GM23248 (cell line): ENCODE measurements at regions not wholly inside any gene's neighbourhood (a gene's known extent, or its start where the extent isn't known, plus 50 kb on each side); places are given as distances from the start of the nearest gene placed in this dataset.

Experiments
- DNase-seq: peaks from one replicate; pipeline ENCODE4 v3.0.0-alpha.2; 2015
- H2AFZ ChIP-seq: fragments of 200-600 bp; sonication (generic); 2 replicates; pipeline ENCODE4 v1.6.1; 2016; ENCODE audit warnings: antibody characterized with exemption
- H3F3A ChIP-seq: fragments of 200-600 bp; sonication (generic); 2 replicates; pipeline ENCODE4 v1.6.1; 2016; ENCODE audit warnings: mild to moderate bottlenecking, antibody characterized with exemption, mixed run types; ENCODE audit not compliant: insufficient read depth
- H3K27ac ChIP-seq: fragments of 200-600 bp; sonication (generic); 2 replicates; pipeline ENCODE4 v1.5.1; 2016; ENCODE audit warnings: mild to moderate bottlenecking
- H3K27me3 ChIP-seq: fragments of 200-600 bp; sonication (generic); replicated peaks from 2 replicates; pipeline ENCODE4 v1.6.1; 2016; ENCODE audit warnings: mild to moderate bottlenecking; ENCODE audit not compliant: insufficient read depth
- H3K36me3 ChIP-seq: fragments of 200-600 bp; sonication (generic); 2 replicates; pipeline ENCODE4 v1.6.1; 2016; ENCODE audit warnings: low read depth, mild to moderate bottlenecking
- H3K4me1 ChIP-seq: fragments of 200-600 bp; sonication (generic); 2 replicates; pipeline ENCODE4 v1.6.1; 2016; ENCODE audit warnings: mild to moderate bottlenecking; ENCODE audit not compliant: insufficient read depth
- H3K4me2 ChIP-seq: fragments of 200-600 bp; sonication (generic); one replicate; pipeline ENCODE4 v1.6.1; 2016; ENCODE audit warnings: mild to moderate bottlenecking; ENCODE audit not compliant: unreplicated experiment
- H3K4me3 ChIP-seq: fragments of 200-600 bp; sonication (generic); 2 replicates; pipeline ENCODE4 v1.5.1; 2016; ENCODE audit warnings: mild to moderate bottlenecking
- H3K79me2 ChIP-seq: fragments of 200-600 bp; sonication (generic); 2 replicates; pipeline ENCODE4 v1.6.1; 2016; ENCODE audit warnings: mild to moderate bottlenecking; ENCODE audit not compliant: insufficient read depth
- H3K9ac ChIP-seq: fragments of 200-600 bp; sonication (generic); 2 replicates; pipeline ENCODE4 v1.6.1; 2016; ENCODE audit warnings: mild to moderate bottlenecking
- H3K9me2 ChIP-seq: fragments of 200-600 bp; sonication (generic); 2 replicates; pipeline ENCODE4 v1.6.1; 2016; ENCODE audit warnings: mixed run types, mild to moderate bottlenecking, moderate library complexity; ENCODE audit not compliant: insufficient read depth
- H3K9me3 ChIP-seq: fragments of 200-600 bp; sonication (generic); one replicate; pipeline ENCODE4 v1.6.1; 2017; ENCODE audit warnings: low read depth
- H4K20me1 ChIP-seq: fragments of 200-600 bp; sonication (generic); 2 replicates; pipeline ENCODE4 v1.6.0; 2016; ENCODE audit not compliant: insufficient read depth
- EZH2 ChIP-seq: fragments of 200-600 bp; sonication (generic); IDR thresholded peaks from 2 replicates; pipeline ENCODE4 v1.6.1; 2018; ENCODE audit warnings: antibody characterized with exemption, mild to moderate bottlenecking; ENCODE audit not compliant: insufficient read depth, poor library complexity, severe bottlenecking
- EZH2phosphoT487 ChIP-seq: fragments of 200-600 bp; sonication (generic); IDR thresholded peaks from 2 replicates; pipeline ENCODE4 v1.6.1; 2018; ENCODE audit warnings: antibody characterized with exemption, moderate library complexity, mild to moderate bottlenecking, low read depth; ENCODE audit not compliant: insufficient read depth
- WGBS, 2 experiments: methylation state at CpG; one replicate each; pipeline ENCODE4 v1.1.6; 2015 to 2017; ENCODE audit warnings: low lambda C conversion rate in 2 of 2, low coverage in 1 of 2; ENCODE audit errors: missing lambda C conversion rate in 2 of 2; 5-methylcytosine and 5-hydroxymethylcytosine counted together
- in situ Hi-C: fragments of 300-500 bp; cut with MboI; formaldehyde crosslinking; loops from 2 replicates; pipeline ENCODE4 v1.15.0; 2020

- Histone ChIP-seq H3K27me3 (no peaks in the 10 kb centered on the region), H3K27ac (no peak overlapping the region), H3K4me2 (no peak overlapping the region), H3K4me1 (no peaks in the 10 kb centered on the region), H3K36me3 (no peaks in the 10 kb centered on the region), H2AFZ (no peak overlapping the region), H3K4me3 (no peak overlapping the region), H3K9ac (no peak overlapping the region), H3F3A (no peaks in the 10 kb centered on the region), H3K9me3 (no peaks in the 10 kb centered on the region), H4K20me1 (no peaks in the 10 kb centered on the region), H3K9me2 (no peaks in the 10 kb centered on the region), H3K79me2 (no peaks in the 10 kb centered on the region)
- WGBS, 2 experiments, result 57 to 58% methylated on average over 6 of the region's 6 CpGs
- no peak for TF ChIP-seq EZH2
- in situ Hi-C loops, result no loop called here
- no peak for DNase-seq
Measured at GRCh38 chr7:142598297-142598696, 151.0 kb upstream of the PRSS1 start.

GRCh38 chr7:142597547-142597946 lies 151.7 kb upstream of the PRSS1 start:
- no peak overlapping the region for H2AFZ ChIP-seq
- H4K20me1 ChIP-seq, result no peaks in the 10 kb centered on the region
- in situ Hi-C loops, result no loop called here
- H3K4me3 ChIP-seq, result no peak overlapping the region
- H3K27ac ChIP-seq, result no peak overlapping the region
- 45 to 46% methylated on average over 4 of the region's 4 CpGs for WGBS, 2 experiments
- H3F3A ChIP-seq, result no peaks in the 10 kb centered on the region
- no peak for TF ChIP-seq EZH2phosphoT487
- no peak for TF ChIP-seq EZH2
- no peaks in the 10 kb centered on the region for H3K9me3 ChIP-seq
- H3K36me3 ChIP-seq, result no peaks in the 10 kb centered on the region
- H3K9me2 ChIP-seq, result no peaks in the 10 kb centered on the region
- H3K4me1 ChIP-seq, result no peaks in the 10 kb centered on the region
- H3K9ac ChIP-seq, result no peak overlapping the region
- no peaks in the 10 kb centered on the region for H3K79me2 ChIP-seq
- no peak for DNase-seq
- no peak overlapping the region for H3K4me2 ChIP-seq
- H3K27me3 ChIP-seq, result no peaks in the 10 kb centered on the region

- WGBS, 2 experiments, result 41 to 65% methylated on average over 4 of the region's 4 CpGs
Measured at GRCh38 chr7:142595816-142596516, 153.3 kb upstream of the PRSS1 start.

GRCh38 chr7:142594078-142594477 lies 155.2 kb upstream of the PRSS1 start:
- H3K4me3 ChIP-seq, result no peak overlapping the region
- H3F3A ChIP-seq, result no peaks in the 10 kb centered on the region
- DNase-seq, result no peak
- WGBS, 2 experiments, result 47 to 56% methylated on average over 1 of the region's 1 CpG
- no peaks in the 10 kb centered on the region for H3K79me2 ChIP-seq
- no peaks in the 10 kb centered on the region for H3K27me3 ChIP-seq
- no peak for TF ChIP-seq EZH2
- TF ChIP-seq EZH2phosphoT487, result no peak
- no peaks in the 10 kb centered on the region for H4K20me1 ChIP-seq
- H3K27ac ChIP-seq, result no peak overlapping the region
- no peaks in the 10 kb centered on the region for H3K9me2 ChIP-seq
- in situ Hi-C loops, result no loop called here
- no peaks in the 10 kb centered on the region for H3K36me3 ChIP-seq
- H3K4me2 ChIP-seq, result no peak overlapping the region
- no peaks in the 10 kb centered on the region for H3K4me1 ChIP-seq
- no peak overlapping the region for H2AFZ ChIP-seq
- H3K9ac ChIP-seq, result no peak overlapping the region
- no peaks in the 10 kb centered on the region for H3K9me3 ChIP-seq

More at GRCh38 chr7:142595816-142596516, 153.3 kb upstream of the PRSS1 start:
- no peak overlapping the region for H3K27ac ChIP-seq
- no peak overlapping the region for H3K4me3 ChIP-seq
- no peaks in the 10 kb centered on the region for H3K79me2 ChIP-seq
- H3K27me3 ChIP-seq, result no peaks in the 10 kb centered on the region
- no peaks in the 10 kb centered on the region for H3F3A ChIP-seq
- no peaks in the 10 kb centered on the region for H3K4me1 ChIP-seq
- no peak for DNase-seq
- H2AFZ ChIP-seq, result peak overlapping the region; percentile 29; the same call in 1 of the 2 replicates
- in situ Hi-C loops, result no loop called here
- no peaks in the 10 kb centered on the region for H4K20me1 ChIP-seq
- H3K9ac ChIP-seq, result no peak overlapping the region
- no peaks in the 10 kb centered on the region for H3K36me3 ChIP-seq
- no peak overlapping the region for H3K4me2 ChIP-seq
- no peaks in the 10 kb centered on the region for H3K9me2 ChIP-seq
- TF ChIP-seq EZH2 (no peak), EZH2phosphoT487 (no peak)
- no peaks in the 10 kb centered on the region for H3K9me3 ChIP-seq
